NCI-H2227 treated with DMSO at 0.1 percent for 48 hours (cell line): ENCODE measurements at regions not wholly inside any gene's neighbourhood (a gene's known extent, or its start where the extent isn't known, plus 50 kb on each side); places are given as distances from the start of the nearest gene placed in this dataset.

Source experiments
- DNase-seq: peaks from one replicate; lab custom pipeline; 2025; lab: John Stamatoyannopoulos, UW

DNA sequence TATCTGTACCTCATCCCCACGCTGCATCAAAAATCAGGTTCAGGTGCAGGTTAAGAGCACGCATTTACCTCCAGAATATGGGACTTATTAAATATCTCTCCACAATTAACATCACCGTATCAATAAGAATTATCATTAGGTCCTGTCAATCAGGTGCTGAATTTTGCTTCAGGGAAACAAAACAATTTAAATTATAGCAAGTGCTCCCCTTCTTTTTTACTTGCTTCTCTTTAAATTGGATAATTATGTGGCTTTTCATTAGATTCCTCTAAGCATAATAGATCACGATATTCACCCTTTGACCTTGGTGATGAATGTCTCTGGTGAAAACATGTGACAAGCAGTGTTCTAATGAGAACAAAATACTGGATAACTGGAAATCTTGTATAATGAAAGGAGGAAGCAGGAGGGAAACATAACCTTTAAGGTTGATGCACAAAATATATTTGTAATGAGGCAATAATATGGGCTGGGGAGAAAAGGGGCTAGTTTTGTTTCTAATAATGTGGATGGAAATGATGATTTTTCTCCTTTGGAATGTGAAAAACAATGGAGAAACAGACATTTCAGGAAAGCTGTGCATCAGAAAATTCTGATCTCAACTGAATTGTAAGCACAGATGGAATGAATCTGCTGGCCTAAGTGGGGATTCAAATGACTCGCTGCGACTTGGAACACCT is 166.9 kb downstream of the SNX10 start:
- no peak for DNase-seq

- no peak for DNase-seq
Observed at GRCh38 chr7:26459540-26460193, 168.0 kb downstream of the SNX10 start.

GRCh38 chr7:26460351-26461085 is 168.9 kb downstream of the SNX10 start:
- no peak for DNase-seq

GRCh38 chr7:26461518-26461917 is 169.9 kb downstream of the SNX10 start:
- no peak for DNase-seq

- no peak for DNase-seq
Observed at GRCh38 chr7:26466007-26466406, 174.3 kb downstream of the SNX10 start.

DNA sequence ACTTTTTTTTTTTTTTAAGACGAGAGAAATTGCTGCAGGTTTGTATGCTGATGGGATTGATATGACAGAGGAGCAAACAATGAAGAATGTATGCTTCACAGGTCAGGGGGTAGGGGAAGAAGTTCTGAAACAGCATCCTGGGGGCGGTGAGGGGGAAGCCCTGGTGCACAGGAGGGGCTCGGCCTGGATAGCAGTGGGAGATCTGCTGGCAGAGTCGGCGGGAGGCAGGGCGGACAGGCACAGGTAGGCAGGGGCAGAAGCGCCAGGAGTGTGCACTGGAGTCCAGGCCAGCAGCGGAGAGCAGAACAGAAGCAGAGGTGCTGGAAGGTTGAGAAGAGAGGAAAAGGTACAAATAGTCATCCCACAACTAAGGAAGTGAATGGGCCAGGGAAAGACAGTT is 175.4 kb downstream of the SNX10 start:
- DNase-seq: no peak

- DNase-seq: no peak
Observed at GRCh38 chr7:26467541-26467940, 175.9 kb downstream of the SNX10 start.

DNA sequence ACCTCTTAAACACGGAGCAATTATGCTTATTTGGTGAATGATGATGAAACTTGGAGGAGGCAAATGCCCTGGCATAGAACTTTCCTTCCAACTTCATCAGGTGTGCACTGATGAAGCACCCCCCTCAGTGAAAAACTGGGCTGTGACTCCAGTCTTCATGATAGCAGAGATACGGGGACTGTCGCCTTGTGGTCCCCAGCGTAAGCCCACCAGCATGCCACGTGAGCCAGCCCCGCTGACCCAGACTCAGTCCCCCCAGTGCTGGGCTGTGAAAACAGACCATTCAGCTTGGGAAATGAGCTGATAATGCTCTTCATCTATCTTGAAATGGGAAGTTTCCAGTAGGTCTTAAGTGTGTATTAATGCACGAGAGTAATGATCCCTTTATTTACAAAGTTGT is 177.0 kb downstream of the SNX10 start:
- no peak for DNase-seq

DNA sequence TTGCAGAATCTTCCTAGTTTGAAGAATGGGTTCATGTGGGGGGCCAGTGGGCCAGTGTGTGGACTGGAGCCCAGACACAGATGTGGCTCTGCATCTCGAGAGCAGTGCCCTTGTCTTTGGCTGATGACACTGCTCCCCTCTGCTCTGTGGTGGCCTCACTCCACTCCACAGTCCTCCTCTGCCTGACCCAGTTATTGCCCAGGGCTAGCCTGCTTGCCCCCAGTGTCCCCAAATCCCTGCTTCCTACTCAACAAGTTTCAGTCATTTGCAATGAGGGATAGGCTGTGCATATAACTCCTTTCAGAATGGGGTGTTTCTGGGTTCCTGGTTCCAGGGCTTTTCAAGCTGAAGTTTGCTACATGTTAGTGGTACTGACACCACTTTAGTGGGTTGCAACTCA is 177.5 kb downstream of the SNX10 start:
- DNase-seq: no peak

GRCh38 chr7:26470691-26471090 is 179.0 kb downstream of the SNX10 start:
- no peak for DNase-seq

- no peak for DNase-seq
Observed at GRCh38 chr7:26471306-26472075, 179.8 kb downstream of the SNX10 start.

DNA sequence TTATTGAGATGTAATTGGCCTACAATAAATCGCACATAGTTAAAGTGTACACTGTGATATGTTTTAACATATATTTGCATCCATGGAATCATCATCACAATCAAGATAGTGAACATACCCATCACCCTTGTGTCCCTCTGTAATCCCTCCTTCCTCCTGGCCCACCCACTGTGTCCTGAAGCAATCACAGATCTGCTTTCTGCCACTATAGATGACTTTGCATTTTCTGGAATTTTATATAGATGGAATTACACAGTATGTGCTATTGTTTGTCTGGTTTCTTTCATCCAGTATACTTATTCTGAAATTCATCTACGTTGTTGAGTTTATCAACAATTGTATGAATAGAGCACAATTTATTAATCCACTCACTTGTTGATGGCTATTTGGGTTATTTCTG is 181.3 kb downstream of the SNX10 start:
- no peak for DNase-seq

DNA sequence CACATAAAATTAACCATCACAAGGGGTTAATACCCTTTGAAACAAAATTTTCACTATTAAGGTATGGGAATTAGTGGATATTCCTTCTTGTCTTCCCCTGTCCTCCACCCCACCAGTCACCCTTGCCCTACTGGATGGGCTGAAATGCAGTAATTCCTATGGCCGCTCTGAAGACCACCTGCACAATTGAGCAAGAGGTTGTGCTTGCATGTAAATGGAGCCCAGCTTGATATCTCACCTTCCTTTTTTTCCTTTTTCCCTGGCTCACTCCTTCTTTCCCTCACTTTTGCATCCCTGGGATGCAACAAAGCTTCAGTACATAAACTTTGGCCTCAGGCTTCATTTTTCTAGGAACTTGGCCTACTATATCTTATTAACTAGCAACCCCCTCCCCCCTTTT is 184.6 kb downstream of the SNX10 start:
- DNase-seq: no peak

DNA sequence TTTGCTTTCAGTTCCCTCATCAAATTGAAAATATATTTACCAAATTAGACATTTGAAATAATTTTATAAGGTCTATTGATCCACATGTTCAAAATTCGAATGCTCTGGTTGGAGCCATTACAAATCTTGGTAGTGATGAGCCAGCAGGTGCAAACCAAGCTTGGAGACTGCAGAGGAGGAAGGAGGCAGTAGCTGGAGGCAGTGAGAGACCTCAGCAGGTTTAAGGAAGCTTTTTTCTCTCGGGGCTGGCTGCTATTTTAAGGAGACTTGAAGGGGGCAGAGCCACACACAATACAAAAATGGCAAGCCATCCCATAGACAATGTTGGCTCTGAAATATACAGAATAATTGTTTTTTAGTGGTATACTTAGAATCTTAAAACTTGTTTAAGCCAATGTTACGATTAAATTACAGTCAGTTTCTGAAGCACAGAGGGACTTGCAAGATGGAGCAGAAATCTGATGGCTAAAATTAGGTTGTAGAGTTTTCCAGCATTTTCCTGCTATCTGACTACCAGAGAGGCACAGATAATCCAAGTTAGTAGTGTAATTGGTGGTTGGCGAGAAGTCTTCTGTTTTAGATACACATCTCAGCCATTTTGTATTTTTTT is 185.8 kb downstream of the SNX10 start:
- DNase-seq: no peak

DNA sequence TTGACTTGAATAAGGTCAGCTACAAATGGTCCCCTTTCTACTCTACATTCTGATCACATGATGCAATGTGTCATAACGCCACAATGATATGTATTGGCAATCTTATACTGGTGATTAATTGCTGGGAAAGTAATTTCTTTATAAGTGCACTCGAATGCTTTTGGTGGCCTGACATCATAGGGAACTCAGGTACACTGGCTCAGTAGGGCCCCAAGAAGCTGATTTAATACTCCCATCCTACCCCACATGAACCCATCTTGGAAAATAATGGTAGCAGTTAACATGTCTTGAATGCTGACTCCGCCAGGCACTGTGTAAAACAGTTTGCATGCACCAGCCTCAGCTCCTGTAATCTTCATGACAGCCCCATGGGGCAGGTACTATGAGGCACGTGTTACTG is 186.9 kb downstream of the SNX10 start:
- DNase-seq: no peak

- DNase-seq: no peak
Observed at GRCh38 chr7:26479581-26479980, 187.9 kb downstream of the SNX10 start.

DNA sequence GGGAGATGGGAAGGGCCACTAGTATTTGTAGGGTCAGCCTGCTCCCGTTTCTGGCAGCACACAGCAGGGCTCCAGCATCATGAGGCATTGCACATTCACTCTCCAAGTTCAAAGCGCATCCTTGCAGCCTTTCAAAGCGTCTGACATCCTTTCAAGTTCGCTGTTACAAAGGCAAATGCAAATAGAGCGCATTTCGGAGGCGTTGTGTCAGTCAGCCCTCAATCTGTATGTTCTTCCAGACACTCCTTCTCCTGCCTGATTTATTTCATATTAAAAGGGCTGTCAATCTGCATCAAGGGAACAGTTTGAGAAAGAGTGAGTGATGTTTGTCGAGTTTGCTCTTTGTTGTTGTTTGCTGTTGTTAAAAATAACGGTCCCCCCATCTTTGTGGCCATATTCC is 188.5 kb downstream of the SNX10 start:
- DNase-seq: no peak

DNA sequence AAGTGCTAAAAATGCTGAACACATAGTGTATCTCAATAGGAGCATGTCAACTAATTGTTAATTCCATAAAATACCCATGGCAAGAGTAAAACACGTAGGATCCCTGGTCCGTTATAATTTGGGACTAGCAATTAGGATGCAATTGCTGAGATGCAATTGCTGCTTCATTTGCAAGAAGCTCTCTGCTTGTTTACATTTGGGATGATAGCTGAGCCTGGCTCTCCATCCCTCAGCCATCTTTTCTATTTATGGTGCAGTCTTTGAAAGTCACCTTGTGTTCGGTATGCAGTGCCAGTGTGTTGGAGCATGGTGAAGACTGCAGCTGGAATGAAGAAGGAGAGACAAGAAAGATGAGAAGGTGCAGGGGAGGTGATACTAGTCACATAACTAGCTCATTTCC is 191.3 kb downstream of the SNX10 start:
- DNase-seq: no peak

DNA sequence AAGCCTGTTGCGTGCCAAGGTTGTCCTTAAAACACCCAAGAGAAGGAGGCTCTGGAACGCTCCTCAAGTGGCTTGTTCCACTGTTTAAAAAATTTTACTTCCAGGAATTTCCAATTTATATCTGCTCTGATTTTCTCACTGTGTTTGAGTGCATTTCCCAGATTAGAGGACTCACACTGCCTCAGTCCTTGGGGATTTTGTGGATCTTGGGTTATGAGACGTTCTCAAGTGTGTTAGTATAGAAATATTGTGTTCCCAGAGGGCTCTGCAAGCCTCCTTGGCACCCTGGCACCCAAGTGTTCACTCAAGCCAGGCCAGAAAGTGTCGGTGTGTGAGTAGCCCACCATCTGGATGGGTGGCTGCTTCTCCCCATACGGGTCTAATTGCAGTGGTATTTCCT is 192.2 kb downstream of the SNX10 start:
- DNase-seq: no peak

DNA sequence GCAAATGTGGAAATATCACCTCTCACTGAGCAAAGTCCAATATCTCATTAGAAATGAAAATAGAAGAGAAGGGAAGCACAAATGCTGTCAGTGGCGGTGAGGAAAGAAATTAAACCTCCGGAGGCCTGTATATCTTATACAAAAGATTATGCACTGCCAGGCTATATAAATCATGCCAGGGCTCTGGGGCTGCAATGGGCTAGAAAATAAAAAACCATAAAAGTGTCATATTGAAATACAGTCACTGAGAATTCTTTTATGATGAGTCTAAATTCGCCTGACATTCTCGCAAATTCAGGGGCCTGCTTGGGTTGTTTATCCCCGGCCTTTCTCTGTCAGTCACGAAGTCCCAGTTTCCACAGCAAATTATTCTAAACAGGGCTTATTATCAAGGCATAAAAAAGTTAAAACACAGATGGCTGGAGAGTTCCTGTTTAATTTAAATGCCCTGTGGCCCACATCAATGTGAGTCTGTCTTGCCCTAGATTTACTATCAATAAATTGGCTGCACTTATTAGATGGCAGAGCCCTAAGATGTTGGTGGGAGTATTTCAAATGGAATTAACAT is 193.8 kb downstream of the SNX10 start:
- no peak for DNase-seq

GRCh38 chr7:26486153-26486552 is 194.5 kb downstream of the SNX10 start:
- DNase-seq: no peak
